ENCODE measurements at regions not wholly inside any gene's neighbourhood (a gene's known extent, or its start where the extent isn't known, plus 50 kb on each side); places are given as distances from the start of the nearest gene placed in this dataset.

GRCh38 chr3:56868706-56869105 lies 67.0 kb upstream of the ARHGEF3 start:
- POLR2A ChIA-PET, result interaction anchor here (0.6 kb wide), 1 partner anchor 127 kb away, joined by 5 read pairs; no protein-coding TSS in a partner anchor
- DNase-seq (ENCODE audit: unreplicated experiment), result no peak
- Mint-ChIP-seq H3K4me1 (ENCODE audit: insufficient read depth, unreplicated experiment) (peaks cover 8% of the 10 kb centered on the region), H3K27ac (ENCODE audit: low read depth, unreplicated experiment) (no peak overlapping the region), H3K4me3 (ENCODE audit: unreplicated experiment) (no peak overlapping the region), H3K27me3 (ENCODE audit: insufficient read depth, unreplicated experiment) (no peaks in the 10 kb centered on the region), H3K36me3 (ENCODE audit: insufficient read depth, unreplicated experiment) (no peaks in the 10 kb centered on the region), H3K9me3 (ENCODE audit: unreplicated experiment) (peaks cover 7% of the 10 kb centered on the region)
- intact Hi-C loops (cut with micrococcal nuclease), result no loop called here
- CTCF ChIA-PET, result no interaction called here
- TF ChIP-seq CTCF (IDR thresholded peaks at IDR 0.05; ENCODE audit: unreplicated experiment), result no peak
- BruUV-seq (replicated peaks), result no TSS peak

DNA sequence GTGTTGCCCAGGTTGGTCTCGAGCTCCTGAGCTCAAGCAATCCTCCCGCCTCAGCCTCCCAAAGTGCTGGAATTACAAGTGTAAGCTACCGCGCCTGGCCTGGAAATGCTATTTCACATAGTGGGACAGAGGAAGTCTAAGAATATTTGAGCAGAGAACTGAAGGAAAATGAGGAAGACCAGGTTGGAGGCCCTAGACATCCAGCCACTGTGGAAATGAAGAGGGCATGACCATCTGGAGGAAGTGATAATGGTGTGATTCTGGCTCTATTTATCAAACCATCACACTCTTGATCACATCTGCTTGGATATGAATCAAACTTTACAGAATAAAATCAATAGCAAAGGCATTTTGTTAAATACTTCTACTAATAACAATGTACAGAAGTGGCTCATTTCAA lies 65.9 kb upstream of the ARHGEF3 start:
- intact Hi-C loops (cut with micrococcal nuclease), result no loop called here
- Mint-ChIP-seq H3K4me3 (ENCODE audit: unreplicated experiment) (no peak overlapping the region), H3K27me3 (ENCODE audit: insufficient read depth, unreplicated experiment) (no peaks in the 10 kb centered on the region), H3K4me1 (ENCODE audit: insufficient read depth, unreplicated experiment) (peaks cover 11% of the 10 kb centered on the region), H3K27ac (ENCODE audit: low read depth, unreplicated experiment) (no peak overlapping the region), H3K9me3 (ENCODE audit: unreplicated experiment) (peaks cover 7% of the 10 kb centered on the region), H3K36me3 (ENCODE audit: insufficient read depth, unreplicated experiment) (no peaks in the 10 kb centered on the region)
- ChIA-PET POLR2A (no interaction called here), CTCF (interaction anchor here (0.7 kb wide), 1 partner anchor 8 kb away, joined by 3 read pairs; no protein-coding TSS in a partner anchor)
- TF ChIP-seq CTCF (IDR thresholded peaks at IDR 0.05; ENCODE audit: unreplicated experiment), result no peak
- no TSS peak for BruUV-seq (replicated peaks)
- DNase-seq (ENCODE audit: unreplicated experiment), result no peak

DNA sequence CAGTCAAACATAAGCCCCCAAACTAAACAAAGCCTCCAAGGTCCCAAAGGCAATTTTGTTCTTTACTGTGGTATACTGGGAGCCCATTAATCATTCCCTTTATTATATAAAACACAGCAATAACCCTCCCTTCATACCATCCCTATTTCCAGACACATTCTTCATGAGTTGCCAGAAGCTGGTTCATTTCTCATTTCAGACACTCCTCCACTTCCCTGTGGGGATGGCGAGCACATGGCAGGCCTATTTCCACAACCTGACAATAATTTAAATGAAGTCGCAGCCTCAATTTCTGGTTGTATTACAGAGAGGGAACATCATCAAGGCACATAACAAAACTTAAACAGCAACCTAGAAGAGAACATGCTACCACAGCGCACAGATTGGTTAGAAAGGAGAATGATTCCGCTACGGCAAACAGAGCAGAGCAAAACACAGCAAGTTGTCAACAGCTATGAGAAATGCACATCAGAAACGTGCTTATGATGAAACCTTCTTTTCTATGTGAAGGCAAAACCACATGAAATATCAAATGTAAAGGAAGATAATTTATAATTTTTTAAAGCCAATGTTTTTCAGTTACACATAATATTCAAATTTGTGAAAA lies 63.3 kb upstream of the ARHGEF3 start:
- intact Hi-C loops (cut with micrococcal nuclease), result no loop called here
- peaks cover 7% of the 10 kb centered on the region for H3K9me3 Mint-ChIP-seq (ENCODE audit: unreplicated experiment)
- H3K4me1 Mint-ChIP-seq (ENCODE audit: insufficient read depth, unreplicated experiment), result peaks cover 9% of the 10 kb centered on the region
- TF ChIP-seq CTCF (IDR thresholded peaks at IDR 0.05; ENCODE audit: unreplicated experiment), result no peak
- CTCF ChIA-PET, result no interaction called here
- H3K27me3 Mint-ChIP-seq (ENCODE audit: insufficient read depth, unreplicated experiment), result no peaks in the 10 kb centered on the region
- H3K27ac Mint-ChIP-seq (ENCODE audit: low read depth, unreplicated experiment), result no peak overlapping the region
- POLR2A ChIA-PET, result interaction anchor here (1.0 kb wide), 1 partner anchor 8 kb away, joined by 4 read pairs; no protein-coding TSS in a partner anchor
- no peaks in the 10 kb centered on the region for H3K36me3 Mint-ChIP-seq (ENCODE audit: insufficient read depth, unreplicated experiment)
- DNase-seq (ENCODE audit: unreplicated experiment), result no peak
- no TSS peak for BruUV-seq (replicated peaks)
- no peak overlapping the region for H3K4me3 Mint-ChIP-seq (ENCODE audit: unreplicated experiment)

DNA sequence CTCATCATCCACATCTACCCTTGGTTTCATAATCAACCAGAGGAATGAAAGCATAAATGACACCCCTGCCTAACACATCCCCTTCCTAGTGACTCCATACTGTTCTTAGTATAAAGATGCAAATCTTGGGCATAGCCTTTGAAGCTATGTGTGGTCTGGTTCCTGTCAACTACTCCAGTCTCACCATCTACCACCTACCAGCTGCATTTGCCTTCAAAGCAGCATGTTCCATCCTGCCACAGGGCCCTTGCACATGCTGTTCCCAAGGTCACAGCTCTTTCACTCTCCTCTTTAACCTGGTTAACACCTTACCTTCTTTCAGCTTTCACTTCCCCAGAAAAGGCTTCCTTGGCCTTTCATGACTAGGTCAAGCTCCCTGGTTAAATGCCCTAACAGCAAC lies 62.3 kb upstream of the ARHGEF3 start:
- no peak for DNase-seq (ENCODE audit: unreplicated experiment)
- H3K36me3 Mint-ChIP-seq (ENCODE audit: insufficient read depth, unreplicated experiment), result no peaks in the 10 kb centered on the region
- peaks cover 8% of the 10 kb centered on the region for H3K4me1 Mint-ChIP-seq (ENCODE audit: insufficient read depth, unreplicated experiment)
- no TSS peak for BruUV-seq (replicated peaks)
- H3K4me3 Mint-ChIP-seq (ENCODE audit: unreplicated experiment), result no peak overlapping the region
- peaks cover 7% of the 10 kb centered on the region for H3K9me3 Mint-ChIP-seq (ENCODE audit: unreplicated experiment)
- H3K27me3 Mint-ChIP-seq (ENCODE audit: insufficient read depth, unreplicated experiment), result no peaks in the 10 kb centered on the region
- intact Hi-C loops (cut with micrococcal nuclease), result no loop called here
- no peak overlapping the region for H3K27ac Mint-ChIP-seq (ENCODE audit: low read depth, unreplicated experiment)
- POLR2A ChIA-PET, result no interaction called here
- no peak for TF ChIP-seq CTCF (IDR thresholded peaks at IDR 0.05; ENCODE audit: unreplicated experiment)
- CTCF ChIA-PET, result interaction anchor here (0.8 kb wide), 1 partner anchor 14 kb away, joined by 3 read pairs; no protein-coding TSS in a partner anchor
